ENCODE measurements at regions not wholly inside any gene's neighbourhood (a gene's known extent, or its start where the extent isn't known, plus 50 kb on each side); places are given as distances from the start of the nearest gene placed in this dataset.

- TF ChIP-seq CTCF (IDR thresholded peaks at IDR 0.05) (no peak), POLR2A (IDR thresholded peaks at IDR 0.05) (no peak)
These were observed 421.3 kb downstream of the NYAP2 start for GRCh38 chr2:225820826-225821225.
